HEK293 (cell line): ENCODE measurements at regions not wholly inside any gene's neighbourhood (a gene's known extent, or its start where the extent isn't known, plus 50 kb on each side); places are given as distances from the start of the nearest gene placed in this dataset.

Source experiments
- PBX3 ChIP-seq: sonication (generic); formaldehyde crosslinking; IDR thresholded peaks from 2 replicates; pipeline ENCODE4 v1.8.1; 2022; ENCODE audit warnings: mild to moderate bottlenecking, moderate library complexity, missing genetic modification reagents
- ZNF785 ChIP-seq: fragments of 450-650 bp; formaldehyde crosslinking; IDR thresholded peaks from 2 replicates; pipeline ENCODE4 v1.5.1; 2016; ENCODE audit warnings: missing biosample characterization, missing genetic modification characterization

GRCh38 chr21:28018213-28018612 is 974.5 kb downstream of the LTN1 start:
- TF ChIP-seq PBX3 (no peak), ZNF785 (no peak)
